Keratinocyte (primary cell): ENCODE measurements at regions not wholly inside any gene's neighbourhood (a gene's known extent, or its start where the extent isn't known, plus 50 kb on each side); places are given as distances from the start of the nearest gene placed in this dataset.
A peak's percentile ranks its signal among the peaks of the same experiment; 100 is the strongest.
"Not testable (repeated sequence)": the region's sequence is repeated elsewhere in the genome, so short reads cannot be mapped to it uniquely, and the experiment has no call there.

Experiments
- DNase-seq: peaks from one replicate; pipeline ENCODE4 v3.0.0-alpha.2; 2011; ENCODE audit warnings: low read depth, missing footprints, low spot score
- FAIRE-seq: peaks from 2 replicates; lab custom pipeline; 2011; peaks lifted over from hg19 to GRCh38; lab: Jason Lieb, UNC
- H2AFZ ChIP-seq: 2 replicates; pipeline ENCODE4 v1.6.0; 2012; ENCODE audit warnings: low read length, control low read depth, inconsistent platforms; ENCODE audit not compliant: control insufficient read depth
- H3K27ac ChIP-seq: 2 replicates; pipeline ENCODE4 v1.5.1; 2011; ENCODE audit warnings: low read length; ENCODE audit not compliant: control insufficient read depth, insufficient read depth
- H3K27me3 ChIP-seq: 3 replicates; pipeline ENCODE4 v1.6.0; 2011; ENCODE audit warnings: low read length; ENCODE audit not compliant: control insufficient read depth, insufficient read depth; ENCODE audit errors: extremely low read depth
- H3K36me3 ChIP-seq, 2 experiments: 2 replicates in 1 of 2; 3 replicates in 1 of 2; pipeline ENCODE4 v1.5.1; 2011; ENCODE audit warnings: low read length in 2 of 2, mild to moderate bottlenecking in 1 of 2; ENCODE audit not compliant: control insufficient read depth in 2 of 2, insufficient read depth in 2 of 2; ENCODE audit errors: extremely low read depth in 1 of 2
- H3K4me1 ChIP-seq: 3 replicates; pipeline ENCODE4 v1.5.1; 2011; ENCODE audit warnings: low read length; ENCODE audit not compliant: control insufficient read depth, insufficient read depth; ENCODE audit errors: extremely low read depth
- H3K4me2 ChIP-seq: 3 replicates; pipeline ENCODE4 v1.6.0; 2011; ENCODE audit warnings: low read depth, low read length; ENCODE audit not compliant: control insufficient read depth, insufficient read depth; ENCODE audit errors: extremely low read depth
- H3K4me3 ChIP-seq, 3 experiments: fragments of 200-600 bp in 1 of 3; sonication (generic) in 1 of 3; 2 replicates in 2 of 3; 3 replicates in 1 of 3; pipeline ENCODE4 v1.5.1; 2011 to 2016; ENCODE audit warnings: low read length in 3 of 3, mild to moderate bottlenecking in 3 of 3, control low read depth in 2 of 3, inconsistent platforms in 1 of 3, low read depth in 1 of 3, mixed read lengths in 1 of 3, mixed run types in 1 of 3, moderate library complexity in 1 of 3; ENCODE audit not compliant: control insufficient read depth in 2 of 3, insufficient read depth in 2 of 3; ENCODE audit errors: extremely low read depth in 1 of 3
- H3K79me2 ChIP-seq: 2 replicates; pipeline ENCODE4 v1.6.0; 2012; ENCODE audit warnings: low read length; ENCODE audit not compliant: control insufficient read depth, insufficient read depth
- H3K9ac ChIP-seq: 3 replicates; pipeline ENCODE4 v1.6.0; 2011; ENCODE audit warnings: low read length; ENCODE audit not compliant: control insufficient read depth, insufficient read depth; ENCODE audit errors: extremely low read depth
- H3K9me1 ChIP-seq: 3 replicates; pipeline ENCODE4 v1.6.0; 2011; ENCODE audit warnings: low read length; ENCODE audit not compliant: control insufficient read depth, insufficient read depth; ENCODE audit errors: extremely low read depth
- H3K9me3 ChIP-seq: 2 replicates; pipeline ENCODE4 v1.5.1; 2012; ENCODE audit warnings: low read depth, low read length; ENCODE audit not compliant: control insufficient read depth
- H4K20me1 ChIP-seq: 3 replicates; pipeline ENCODE4 v1.6.0; 2011; ENCODE audit warnings: low read length; ENCODE audit not compliant: control insufficient read depth, insufficient read depth; ENCODE audit errors: extremely low read depth
- EZH2 ChIP-seq: IDR thresholded peaks from one replicate; pipeline ENCODE4 v1.6.1; 2012; ENCODE audit warnings: inconsistent platforms, mild to moderate bottlenecking, low read length, moderate library complexity
- dilution Hi-C: fragments of 300-500 bp; cut with MboI; formaldehyde crosslinking; loops from one replicate; pipeline ENCODE4 v1.7.0; 2020; ENCODE audit warnings: low sequenced_read_pairs; ENCODE audit not compliant: extremely low pct_ligation_motif_present
- TF ChIP-seq, protein P1 (sequence below), 3 experiments: IDR thresholded peaks in 1 of 3; conservative IDR thresholded peaks in 1 of 3; optimal IDR thresholded peaks in 1 of 3; 2 replicates in 2 of 3; 3 replicates in 1 of 3; pipeline versions ENCODE3 to v1.5.1; 2011; ENCODE audit warnings: low read length in 3 of 3, mild to moderate bottlenecking in 3 of 3, moderate library complexity in 2 of 3, control low read depth in 1 of 3, inconsistent platforms in 1 of 3; ENCODE audit not compliant: insufficient read depth in 2 of 3; ENCODE audit errors: extremely low read depth in 1 of 3

DNA sequence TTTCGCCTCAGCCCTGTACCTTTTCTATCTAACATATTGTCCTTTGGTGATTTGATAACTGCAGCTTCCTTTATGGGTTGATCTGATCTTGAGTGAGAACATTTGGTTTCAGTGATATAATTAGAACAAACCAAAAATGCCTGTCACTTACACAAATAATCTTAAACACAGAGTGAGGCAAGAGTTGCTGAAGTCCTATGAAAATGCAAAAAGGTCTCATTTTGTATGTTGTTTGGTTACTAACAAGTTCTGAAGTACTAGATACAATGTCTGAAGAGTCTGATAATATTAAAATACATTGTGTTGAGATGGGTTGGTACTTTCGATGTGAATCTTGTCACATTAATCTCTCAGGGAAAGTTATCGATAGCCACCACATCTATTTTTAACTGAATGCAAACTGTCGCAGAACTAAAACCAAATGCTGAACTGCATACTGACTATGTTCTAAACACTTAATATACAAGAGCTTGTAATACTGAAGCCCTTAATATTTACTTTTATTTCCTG, 70.4 kb upstream of the TMED7 start:
- Histone ChIP-seq H3K9ac (no peak overlapping the region), H3K4me2 (no peak overlapping the region), H3K9me1 (no peaks in the 10 kb centered on the region), H3K9me3 (no peaks in the 10 kb centered on the region), H3K36me3 (no peaks in the 10 kb centered on the region), H2AFZ (no peak overlapping the region), H3K27ac (no peak overlapping the region), H3K27me3 (no peaks in the 10 kb centered on the region), H3K79me2 (no peaks in the 10 kb centered on the region), H3K4me1 (no peaks in the 10 kb centered on the region), H3K4me3 (no peak overlapping the region), H4K20me1 (no peaks in the 10 kb centered on the region)
- FAIRE-seq (no peak), DNase-seq (no peak)
- TF ChIP-seq, protein P1, sequence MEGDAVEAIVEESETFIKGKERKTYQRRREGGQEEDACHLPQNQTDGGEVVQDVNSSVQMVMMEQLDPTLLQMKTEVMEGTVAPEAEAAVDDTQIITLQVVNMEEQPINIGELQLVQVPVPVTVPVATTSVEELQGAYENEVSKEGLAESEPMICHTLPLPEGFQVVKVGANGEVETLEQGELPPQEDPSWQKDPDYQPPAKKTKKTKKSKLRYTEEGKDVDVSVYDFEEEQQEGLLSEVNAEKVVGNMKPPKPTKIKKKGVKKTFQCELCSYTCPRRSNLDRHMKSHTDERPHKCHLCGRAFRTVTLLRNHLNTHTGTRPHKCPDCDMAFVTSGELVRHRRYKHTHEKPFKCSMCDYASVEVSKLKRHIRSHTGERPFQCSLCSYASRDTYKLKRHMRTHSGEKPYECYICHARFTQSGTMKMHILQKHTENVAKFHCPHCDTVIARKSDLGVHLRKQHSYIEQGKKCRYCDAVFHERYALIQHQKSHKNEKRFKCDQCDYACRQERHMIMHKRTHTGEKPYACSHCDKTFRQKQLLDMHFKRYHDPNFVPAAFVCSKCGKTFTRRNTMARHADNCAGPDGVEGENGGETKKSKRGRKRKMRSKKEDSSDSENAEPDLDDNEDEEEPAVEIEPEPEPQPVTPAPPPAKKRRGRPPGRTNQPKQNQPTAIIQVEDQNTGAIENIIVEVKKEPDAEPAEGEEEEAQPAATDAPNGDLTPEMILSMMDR (optimal IDR thresholded peaks at IDR 0.05 in 1 of 3, IDR thresholded peaks at IDR 0.05 in 1 of 3, conservative IDR thresholded peaks at IDR 0.05 in 1 of 3; ENCODE audit: extremely low read depth in 1 of 3, insufficient read depth in 2 of 3, low read length in 3 of 3) = no peak
- no peak for TF ChIP-seq EZH2
- dilution Hi-C loops = no loop called here

DNA sequence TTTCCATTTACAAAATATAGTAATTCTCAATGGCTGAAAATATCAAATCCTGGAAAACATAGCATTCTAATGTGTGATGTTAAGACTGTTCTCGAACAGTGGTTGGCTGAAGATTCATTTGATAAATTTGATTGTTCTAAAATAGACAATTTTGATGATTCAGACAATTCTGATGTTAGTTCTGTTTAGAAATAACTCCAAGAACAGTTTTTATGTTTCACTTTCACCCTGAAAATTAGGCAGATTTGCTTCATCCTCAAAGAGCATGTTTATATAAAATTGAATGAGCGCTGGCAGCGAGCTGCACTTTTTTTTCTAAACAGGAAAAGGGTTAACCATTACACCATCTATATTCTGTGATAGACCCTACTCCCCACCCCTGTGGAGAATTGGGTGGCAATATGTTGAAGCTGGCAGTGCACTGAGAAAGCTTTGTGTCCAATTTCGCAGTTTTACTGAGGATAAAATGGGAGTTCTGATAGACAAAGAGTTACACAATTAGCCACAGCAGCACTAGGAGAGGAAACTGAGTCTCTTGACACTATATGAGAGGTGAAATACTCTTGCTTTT, 69.6 kb upstream of the TMED7 start:
- Histone ChIP-seq H3K36me3 (no peaks in the 10 kb centered on the region), H2AFZ (no peak overlapping the region)
- TF ChIP-seq, protein P1 (optimal IDR thresholded peaks at IDR 0.05 in 1 of 3, IDR thresholded peaks at IDR 0.05 in 1 of 3, conservative IDR thresholded peaks at IDR 0.05 in 1 of 3; ENCODE audit: extremely low read depth in 1 of 3, insufficient read depth in 2 of 3, low read length in 3 of 3) = no peak
- TF ChIP-seq EZH2 = no peak

GRCh38 chr5:115691814-115692213, 66.0 kb upstream of the TMED7 start:
- H3K27me3 ChIP-seq, H3K9ac ChIP-seq, H3K9me1 ChIP-seq, H3K9me3 ChIP-seq, H3K79me2 ChIP-seq, H3K4me1 ChIP-seq, H3K36me3 ChIP-seq, H3K27ac ChIP-seq, DNase-seq, H3K4me2 ChIP-seq, dilution Hi-C loops, H4K20me1 ChIP-seq, H2AFZ ChIP-seq, H3K4me3 ChIP-seq: not testable (repeated sequence)
- FAIRE-seq = peak; percentile 84

More for the DNA sequence above, 69.6 kb upstream of the TMED7 start:
- Histone ChIP-seq H3K9me3 (no peaks in the 10 kb centered on the region), H3K4me2 (no peak overlapping the region), H4K20me1 (no peaks in the 10 kb centered on the region), H3K27ac (no peak overlapping the region), H3K4me1 (no peaks in the 10 kb centered on the region), H3K4me3 (no peak overlapping the region), H3K27me3 (no peaks in the 10 kb centered on the region), H3K79me2 (no peaks in the 10 kb centered on the region), H3K9ac (no peak overlapping the region), H3K9me1 (no peaks in the 10 kb centered on the region)
- dilution Hi-C loops = no loop called here
- no peak for DNase-seq
- no peak for FAIRE-seq
